IgD-negative memory B cell (primary cell): ENCODE measurements at regions not wholly inside any gene's neighbourhood (a gene's known extent, or its start where the extent isn't known, plus 50 kb on each side); places are given as distances from the start of the nearest gene placed in this dataset.

Experiments used
- H3K27ac Mint-ChIP-seq, 3 donors: one replicate each; pipeline ENCODE4 v1.8.0; 2020 to 2022; ENCODE audit warnings: mild to moderate bottlenecking in 3 of 3, mixed read lengths in 3 of 3, moderate library complexity in 1 of 3
- H3K27me3 Mint-ChIP-seq: one replicate; pipeline ENCODE4 v1.8.0; 2021; ENCODE audit warnings: mixed read lengths
- H3K36me3 Mint-ChIP-seq: one replicate; pipeline ENCODE4 v1.8.0; 2020; ENCODE audit warnings: mild to moderate bottlenecking, mixed read lengths
- H3K4me1 Mint-ChIP-seq, 3 donors: one replicate each; pipeline ENCODE4 v1.8.0; 2020 to 2022; ENCODE audit warnings: mixed read lengths in 3 of 3, mild to moderate bottlenecking in 1 of 3
- H3K4me3 Mint-ChIP-seq, 4 donors: one replicate each; pipeline ENCODE4 v1.8.0; 2020 to 2022; ENCODE audit warnings: mild to moderate bottlenecking in 4 of 4, mixed read lengths in 4 of 4, moderate library complexity in 3 of 4
- H3K9me3 Mint-ChIP-seq, 3 donors: one replicate each; pipeline ENCODE4 v1.8.0; 2020 to 2021; ENCODE audit warnings: mixed read lengths in 3 of 3, mild to moderate bottlenecking in 1 of 3

DNA sequence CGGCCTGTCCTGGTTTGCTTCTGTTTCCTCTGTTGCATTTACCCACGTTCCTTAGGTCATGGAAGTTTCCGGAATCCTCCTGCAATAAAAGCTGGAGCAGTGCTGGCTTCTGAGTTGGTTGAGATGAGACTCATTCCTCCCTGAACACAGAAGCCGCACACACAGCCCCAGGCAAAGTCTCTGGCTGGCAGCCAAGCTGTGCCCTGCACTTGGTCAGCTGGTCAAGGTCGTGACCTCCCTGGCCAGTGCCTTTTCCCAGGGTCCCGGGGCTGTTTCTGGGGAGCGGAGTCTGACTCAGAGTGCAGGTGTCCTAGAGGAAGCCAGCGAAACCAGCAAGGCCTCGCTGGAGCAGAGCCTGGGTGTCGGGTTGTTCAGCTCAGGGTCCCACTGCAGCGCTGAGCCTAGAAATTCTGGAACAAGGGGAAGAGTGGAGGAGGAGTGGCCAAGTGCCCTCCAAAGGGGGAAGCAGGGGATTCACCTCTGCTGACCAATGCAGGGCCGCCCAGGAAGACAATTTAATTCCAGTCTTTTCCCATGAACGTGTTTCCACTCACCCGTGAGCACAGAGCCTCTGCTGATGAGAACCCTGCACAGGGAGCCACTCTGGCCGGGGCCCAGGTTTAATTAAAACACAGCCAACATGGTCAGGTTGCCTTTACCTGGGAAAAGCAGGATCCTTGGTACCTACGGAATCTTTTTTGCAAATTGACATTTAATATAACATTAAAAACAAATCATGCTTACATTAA, 245.5 kb upstream of the PPP2R2D start:
- Mint-ChIP-seq H3K36me3 (no peaks in the 10 kb centered on the region), H3K4me3 (no peak overlapping the region), H3K27ac (no peak overlapping the region)

DNA sequence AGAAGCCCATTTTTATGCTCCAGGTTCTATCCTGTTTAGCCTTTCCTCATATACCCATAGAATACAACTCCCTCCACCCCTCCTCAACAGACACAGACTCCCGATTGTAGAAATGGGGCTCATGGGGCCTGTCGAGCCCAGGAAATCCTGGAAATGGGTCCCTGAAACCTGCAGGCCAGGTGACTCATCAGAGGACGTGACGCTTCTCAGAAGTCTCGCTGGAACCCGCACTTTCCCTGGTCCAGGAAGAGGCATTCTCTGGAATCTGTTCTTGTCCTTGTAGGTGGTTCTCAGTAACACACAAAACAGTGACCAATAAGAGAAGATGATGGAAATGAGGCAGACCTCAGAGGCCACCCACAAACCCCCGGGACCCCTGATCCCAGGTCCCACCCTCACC, 244.8 kb upstream of the PPP2R2D start:
- no peaks in the 10 kb centered on the region for H3K36me3 Mint-ChIP-seq
- H3K9me3 Mint-ChIP-seq: peaks cover 0 to 10% (median 3%) of the 10 kb centered on the region in 3 donors
- no peaks in the 10 kb centered on the region for H3K4me1 Mint-ChIP-seq
- no peak overlapping the region for H3K27ac Mint-ChIP-seq
- no peak overlapping the region for H3K4me3 Mint-ChIP-seq
- H3K27me3 Mint-ChIP-seq: peaks cover 3% of the 10 kb centered on the region

More for the DNA sequence above, 245.5 kb upstream of the PPP2R2D start:
- Mint-ChIP-seq H3K4me1 (no peaks in the 10 kb centered on the region), H3K9me3 (peaks cover 0 to 7% (median 3%) of the 10 kb centered on the region in 3 donors), H3K27me3 (peaks cover 3% of the 10 kb centered on the region)

GRCh38 chr10:131656431-131656841, 244.4 kb upstream of the PPP2R2D start:
- Mint-ChIP-seq H3K27ac (no peak overlapping the region), H3K9me3 (peaks cover 0 to 10% (median 3%) of the 10 kb centered on the region in 3 donors), H3K4me3 (no peak overlapping the region), H3K27me3 (peaks cover 2% of the 10 kb centered on the region), H3K36me3 (no peaks in the 10 kb centered on the region), H3K4me1 (no peaks in the 10 kb centered on the region)

GRCh38 chr10:131657318-131657984, 243.4 kb upstream of the PPP2R2D start:
- Mint-ChIP-seq H3K9me3 (peaks cover 0 to 10% (median 3%) of the 10 kb centered on the region in 3 donors), H3K27ac (no peak overlapping the region), H3K36me3 (no peaks in the 10 kb centered on the region), H3K4me3 (no peak overlapping the region), H3K4me1 (no peaks in the 10 kb centered on the region), H3K27me3 (no peaks in the 10 kb centered on the region)

GRCh38 chr10:131657985-131658330, 242.8 kb upstream of the PPP2R2D start:
- H3K36me3 Mint-ChIP-seq: no peaks in the 10 kb centered on the region
- H3K4me3 Mint-ChIP-seq: no peak overlapping the region
- H3K9me3 Mint-ChIP-seq: peaks cover 0 to 10% (median 3%) of the 10 kb centered on the region in 3 donors
- H3K27ac Mint-ChIP-seq: no peak overlapping the region
- H3K4me1 Mint-ChIP-seq: no peaks in the 10 kb centered on the region
- no peaks in the 10 kb centered on the region for H3K27me3 Mint-ChIP-seq

GRCh38 chr10:131658476-131659110, 242.2 kb upstream of the PPP2R2D start:
- Mint-ChIP-seq H3K36me3 (no peaks in the 10 kb centered on the region), H3K4me1 (peaks cover 0 to 2% (median 0%) of the 10 kb centered on the region in 3 donors), H3K27me3 (peaks cover 2% of the 10 kb centered on the region), H3K9me3 (peaks cover 0 to 10% (median 3%) of the 10 kb centered on the region in 3 donors), H3K4me3 (no peak overlapping the region), H3K27ac (no peak overlapping the region)

DNA sequence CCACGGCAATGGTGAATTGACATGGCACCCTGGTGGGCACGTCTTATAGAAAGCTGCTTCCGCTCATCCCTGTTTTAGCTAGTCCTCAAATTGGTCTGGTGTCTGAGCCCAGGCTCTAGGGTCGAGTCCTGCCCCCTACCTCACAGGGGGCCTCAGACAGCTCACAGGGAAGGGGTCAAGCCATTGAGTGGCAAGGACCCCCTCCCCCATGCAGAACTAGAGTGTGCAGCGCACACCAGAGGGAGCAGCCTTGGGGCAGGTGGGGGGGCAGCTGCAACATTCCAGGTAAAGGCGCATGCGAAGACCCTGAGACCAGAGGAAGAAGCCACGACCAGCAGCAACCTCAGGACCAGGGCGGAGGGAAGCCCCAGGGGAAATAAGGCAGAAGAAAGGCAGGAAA, 240.4 kb upstream of the PPP2R2D start:
- Mint-ChIP-seq H3K4me3 (peak overlapping the region in 1 of 4 donors; percentile 47), H3K27me3 (peaks cover 2% of the 10 kb centered on the region), H3K9me3 (peaks cover 0 to 8% (median 0%) of the 10 kb centered on the region in 3 donors), H3K36me3 (no peaks in the 10 kb centered on the region), H3K4me1 (peaks cover 0 to 4% (median 0%) of the 10 kb centered on the region in 3 donors), H3K27ac (no peak overlapping the region)

- Mint-ChIP-seq H3K4me3 (no peak overlapping the region), H3K27me3 (peaks cover 4% of the 10 kb centered on the region), H3K9me3 (peaks cover 5 to 8% (median 8%) of the 10 kb centered on the region in 3 donors), H3K4me1 (peaks cover 0 to 4% (median 0%) of the 10 kb centered on the region in 3 donors), H3K27ac (no peak overlapping the region), H3K36me3 (no peaks in the 10 kb centered on the region)
Observed at GRCh38 chr10:131662851-131663250, 238.0 kb upstream of the PPP2R2D start.

GRCh38 chr10:131663351-131663750, 237.5 kb upstream of the PPP2R2D start:
- Mint-ChIP-seq H3K4me1 (peaks cover 0 to 4% (median 0%) of the 10 kb centered on the region in 3 donors), H3K27me3 (peaks cover 4% of the 10 kb centered on the region), H3K27ac (no peak overlapping the region), H3K4me3 (no peak overlapping the region), H3K36me3 (no peaks in the 10 kb centered on the region), H3K9me3 (peaks cover 5 to 8% (median 7%) of the 10 kb centered on the region in 3 donors)

- H3K4me1 Mint-ChIP-seq: peaks cover 0 to 4% (median 0%) of the 10 kb centered on the region in 3 donors
- H3K4me3 Mint-ChIP-seq: no peak overlapping the region
- peaks cover 3 to 8% (median 8%) of the 10 kb centered on the region in 3 donors for H3K9me3 Mint-ChIP-seq
- H3K36me3 Mint-ChIP-seq: no peaks in the 10 kb centered on the region
- H3K27me3 Mint-ChIP-seq: peaks cover 4% of the 10 kb centered on the region
- H3K27ac Mint-ChIP-seq: no peak overlapping the region
Observed at GRCh38 chr10:131666091-131666490, 234.7 kb upstream of the PPP2R2D start.

GRCh38 chr10:131667047-131667446, 233.8 kb upstream of the PPP2R2D start:
- Mint-ChIP-seq H3K4me3 (no peak overlapping the region), H3K36me3 (no peaks in the 10 kb centered on the region), H3K27ac (no peak overlapping the region), H3K4me1 (peaks cover 0 to 4% (median 0%) of the 10 kb centered on the region in 3 donors), H3K27me3 (peaks cover 4% of the 10 kb centered on the region), H3K9me3 (peaks cover 3 to 9% (median 8%) of the 10 kb centered on the region in 3 donors)

GRCh38 chr10:131667561-131667960, 233.2 kb upstream of the PPP2R2D start:
- Mint-ChIP-seq H3K36me3 (no peaks in the 10 kb centered on the region), H3K4me1 (peaks cover 0 to 4% (median 0%) of the 10 kb centered on the region in 3 donors), H3K27me3 (peaks cover 4% of the 10 kb centered on the region), H3K27ac (no peak overlapping the region), H3K4me3 (no peak overlapping the region), H3K9me3 (peaks cover 6 to 10% (median 8%) of the 10 kb centered on the region in 3 donors)

DNA sequence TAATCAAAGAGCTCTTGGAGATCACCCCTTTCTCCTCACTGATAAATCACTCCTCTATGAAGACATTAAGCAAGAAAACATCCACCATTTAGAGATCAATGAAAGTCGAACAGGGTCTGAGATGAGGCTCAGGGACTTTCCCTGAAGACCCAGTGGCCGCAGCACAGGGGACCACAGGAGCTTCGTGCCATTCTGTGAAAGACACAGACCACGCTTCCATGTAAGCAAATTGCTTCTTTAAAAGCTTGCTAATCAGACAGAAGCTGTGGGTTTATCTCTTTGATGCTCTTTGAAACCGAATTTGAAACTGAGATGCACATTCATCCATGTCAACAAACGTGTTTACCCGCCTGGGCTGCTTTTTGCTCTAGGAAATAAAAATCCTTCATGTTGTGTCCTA, 231.9 kb upstream of the PPP2R2D start:
- H3K4me1 Mint-ChIP-seq: peaks cover 0 to 1% (median 0%) of the 10 kb centered on the region in 3 donors
- H3K36me3 Mint-ChIP-seq: no peaks in the 10 kb centered on the region
- peaks cover 2% of the 10 kb centered on the region for H3K27me3 Mint-ChIP-seq
- peaks cover 6 to 10% (median 8%) of the 10 kb centered on the region in 3 donors for H3K9me3 Mint-ChIP-seq
- no peak overlapping the region for H3K4me3 Mint-ChIP-seq
- H3K27ac Mint-ChIP-seq: no peak overlapping the region

DNA sequence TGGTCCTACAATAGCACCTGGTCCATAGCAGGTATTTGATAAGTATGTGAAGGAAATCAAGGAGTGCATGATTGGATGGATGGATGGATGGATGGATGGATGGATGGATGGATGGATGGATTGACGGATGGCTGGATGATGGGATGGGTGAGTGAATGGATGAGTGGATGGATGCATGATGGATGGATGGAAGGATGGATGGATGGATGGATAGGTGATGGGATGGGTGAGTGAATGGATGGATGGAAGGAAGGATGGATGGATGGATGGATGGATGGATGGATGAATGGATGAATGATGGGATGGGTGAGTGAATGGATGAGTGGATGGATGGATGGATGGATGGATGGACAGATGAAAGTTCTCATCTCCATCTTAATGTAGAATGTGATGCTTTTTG, 231.0 kb upstream of the PPP2R2D start:
- Mint-ChIP-seq H3K9me3 (peaks cover 6 to 10% (median 8%) of the 10 kb centered on the region in 3 donors), H3K27ac (no peak overlapping the region), H3K4me3 (peak overlapping the region in 1 of 4 donors; percentile 1), H3K36me3 (no peaks in the 10 kb centered on the region), H3K27me3 (peaks cover 2% of the 10 kb centered on the region), H3K4me1 (no peaks in the 10 kb centered on the region)

GRCh38 chr10:131670341-131670740, 230.5 kb upstream of the PPP2R2D start:
- Mint-ChIP-seq H3K27ac (no peak overlapping the region), H3K4me1 (no peaks in the 10 kb centered on the region), H3K27me3 (peaks cover 2% of the 10 kb centered on the region), H3K4me3 (no peak overlapping the region), H3K36me3 (no peaks in the 10 kb centered on the region), H3K9me3 (peaks cover 8 to 10% (median 8%) of the 10 kb centered on the region in 3 donors)
